ENCODE measurements at regions not wholly inside any gene's neighbourhood (a gene's known extent, or its start where the extent isn't known, plus 50 kb on each side); places are given as distances from the start of the nearest gene placed in this dataset.

- H3K4me3 ChIP-seq (ENCODE audit: low read length), result no peak overlapping the region
- no peaks in the 10 kb centered on the region for H3K4me1 ChIP-seq (ENCODE audit: insufficient read depth, low read length)
- no peaks in the 10 kb centered on the region for H3K36me3 ChIP-seq (ENCODE audit: insufficient read depth, low read length)
- ChIA-PET CTCF (no interaction called here), POLR2A (no interaction called here)
- no peaks in the 10 kb centered on the region for H3K4me1 Mint-ChIP-seq
- no peak overlapping the region for H3K27ac ChIP-seq (ENCODE audit: low read depth, low read length)
- H3K27ac Mint-ChIP-seq, result no peak overlapping the region
- no peaks in the 10 kb centered on the region for H3K36me3 Mint-ChIP-seq
- DNase-seq, result no peak
- H3K27me3 Mint-ChIP-seq, result peaks cover 11 to 28% of the 10 kb centered on the region in 2 donors
- no peak overlapping the region for H3K4me3 Mint-ChIP-seq
- H3K9me3 Mint-ChIP-seq, result no peaks in the 10 kb centered on the region
- H3K27me3 ChIP-seq (ENCODE audit: insufficient read depth, low read length, poor library complexity, severe bottlenecking), result no peaks in the 10 kb centered on the region
- no peaks in the 10 kb centered on the region for H3K9me3 ChIP-seq (ENCODE audit: low read length)
These were observed 244.4 kb upstream of the JADE1 start for GRCh38 chr4:128565054-128565453.

- no peaks in the 10 kb centered on the region for H3K27me3 ChIP-seq (ENCODE audit: insufficient read depth, low read length, poor library complexity, severe bottlenecking)
- no peaks in the 10 kb centered on the region for H3K4me1 ChIP-seq (ENCODE audit: insufficient read depth, low read length)
- no peak for DNase-seq
- peaks cover 8 to 26% of the 10 kb centered on the region in 2 donors for H3K27me3 Mint-ChIP-seq
- H3K9me3 Mint-ChIP-seq, result no peaks in the 10 kb centered on the region
- H3K36me3 Mint-ChIP-seq, result no peaks in the 10 kb centered on the region
- no peaks in the 10 kb centered on the region for H3K4me1 Mint-ChIP-seq
- POLR2A ChIA-PET, result no interaction called here
- no peak overlapping the region for H3K4me3 Mint-ChIP-seq
- H3K27ac Mint-ChIP-seq, result no peak overlapping the region
- CTCF ChIA-PET, result interaction anchor here (1.6 kb wide), 1 partner anchor 29 kb away, joined by 3 read pairs; no protein-coding TSS in a partner anchor
- no peak overlapping the region for H3K27ac ChIP-seq (ENCODE audit: low read depth, low read length)
- H3K36me3 ChIP-seq (ENCODE audit: insufficient read depth, low read length), result no peaks in the 10 kb centered on the region
- no peaks in the 10 kb centered on the region for H3K9me3 ChIP-seq (ENCODE audit: low read length)
- H3K4me3 ChIP-seq (ENCODE audit: low read length), result no peak overlapping the region
These were observed 245.3 kb upstream of the JADE1 start for GRCh38 chr4:128564081-128564630.

GRCh38 chr4:128560754-128561495, 248.6 kb upstream of the JADE1 start:
- H3K4me3 ChIP-seq (ENCODE audit: low read length), result no peak overlapping the region
- H3K9me3 ChIP-seq (ENCODE audit: low read length), result no peaks in the 10 kb centered on the region
- Mint-ChIP-seq H3K27me3 (peaks cover 8 to 20% of the 10 kb centered on the region in 2 donors), H3K4me3 (no peak overlapping the region), H3K27ac (no peak overlapping the region), H3K36me3 (no peaks in the 10 kb centered on the region), H3K9me3 (no peaks in the 10 kb centered on the region), H3K4me1 (no peaks in the 10 kb centered on the region)
- no peak for DNase-seq
- H3K4me1 ChIP-seq (ENCODE audit: insufficient read depth, low read length), result no peaks in the 10 kb centered on the region
- POLR2A ChIA-PET, result no interaction called here
- no peaks in the 10 kb centered on the region for H3K36me3 ChIP-seq (ENCODE audit: insufficient read depth, low read length)
- CTCF ChIA-PET, result no interaction called here
- no peak overlapping the region for H3K27ac ChIP-seq (ENCODE audit: low read depth, low read length)
- H3K27me3 ChIP-seq (ENCODE audit: insufficient read depth, low read length, poor library complexity, severe bottlenecking), result no peaks in the 10 kb centered on the region

- no peak overlapping the region for H3K27ac ChIP-seq (ENCODE audit: low read depth, low read length)
- H3K9me3 Mint-ChIP-seq, result no peaks in the 10 kb centered on the region
- H3K4me3 Mint-ChIP-seq, result no peak overlapping the region
- H3K36me3 ChIP-seq (ENCODE audit: insufficient read depth, low read length), result no peaks in the 10 kb centered on the region
- no peak overlapping the region for H3K4me3 ChIP-seq (ENCODE audit: low read length)
- H3K4me1 ChIP-seq (ENCODE audit: insufficient read depth, low read length), result peaks cover 1% of the 10 kb centered on the region
- H3K36me3 Mint-ChIP-seq, result no peaks in the 10 kb centered on the region
- peaks cover 0 to 1% (median 1%) of the 10 kb centered on the region in 3 donors for H3K4me1 Mint-ChIP-seq
- no peak for DNase-seq
- H3K9me3 ChIP-seq (ENCODE audit: low read length), result no peaks in the 10 kb centered on the region
- peak overlapping the region in 1 of 8 donors; percentile 12 for H3K27ac Mint-ChIP-seq
- H3K27me3 ChIP-seq (ENCODE audit: insufficient read depth, low read length, poor library complexity, severe bottlenecking), result no peaks in the 10 kb centered on the region
- CTCF ChIA-PET, result no interaction called here
- POLR2A ChIA-PET, result no interaction called here
- H3K27me3 Mint-ChIP-seq, result peaks cover 4 to 7% of the 10 kb centered on the region in 2 donors
These were observed 250.4 kb upstream of the JADE1 start for GRCh38 chr4:128558896-128559679.

GRCh38 chr4:128556756-128557155, 252.7 kb upstream of the JADE1 start:
- H3K9me3 Mint-ChIP-seq, result no peaks in the 10 kb centered on the region
- peaks cover 11 to 18% (median 16%) of the 10 kb centered on the region in 3 donors for H3K4me1 Mint-ChIP-seq
- no peak overlapping the region for H3K27ac Mint-ChIP-seq
- peaks cover 3 to 6% of the 10 kb centered on the region in 2 donors for H3K27me3 Mint-ChIP-seq
- Histone ChIP-seq H3K27me3 (ENCODE audit: insufficient read depth, low read length, poor library complexity, severe bottlenecking) (no peaks in the 10 kb centered on the region), H3K4me1 (ENCODE audit: insufficient read depth, low read length) (peaks cover 7% of the 10 kb centered on the region), H3K27ac (ENCODE audit: low read depth, low read length) (no peak overlapping the region), H3K4me3 (ENCODE audit: low read length) (no peak overlapping the region), H3K9me3 (ENCODE audit: low read length) (no peaks in the 10 kb centered on the region), H3K36me3 (ENCODE audit: insufficient read depth, low read length) (no peaks in the 10 kb centered on the region)
- DNase-seq, result no peak
- no peak overlapping the region for H3K4me3 Mint-ChIP-seq
- H3K36me3 Mint-ChIP-seq, result peaks cover 0 to 5% (median 0%) of the 10 kb centered on the region in 3 donors
- ChIA-PET CTCF (no interaction called here), POLR2A (no interaction called here)

- H3K9me3 Mint-ChIP-seq, result no peaks in the 10 kb centered on the region
- DNase-seq, result no peak
- peaks cover 0 to 5% (median 0%) of the 10 kb centered on the region in 3 donors for H3K36me3 Mint-ChIP-seq
- peaks cover 5 to 12% of the 10 kb centered on the region in 2 donors for H3K27me3 Mint-ChIP-seq
- H3K9me3 ChIP-seq (ENCODE audit: low read length), result no peaks in the 10 kb centered on the region
- peak overlapping the region; percentile 65 for H3K4me3 ChIP-seq (ENCODE audit: low read length)
- H3K4me3 Mint-ChIP-seq, result peak overlapping the region; percentile 89 to 98 (median 96)
- H3K27ac ChIP-seq (ENCODE audit: low read depth, low read length), result peak overlapping the region; percentile 48
- H3K36me3 ChIP-seq (ENCODE audit: insufficient read depth, low read length), result no peaks in the 10 kb centered on the region
- peaks cover 7% of the 10 kb centered on the region for H3K4me1 ChIP-seq (ENCODE audit: insufficient read depth, low read length)
- no peaks in the 10 kb centered on the region for H3K27me3 ChIP-seq (ENCODE audit: insufficient read depth, low read length, poor library complexity, severe bottlenecking)
- ChIA-PET CTCF (interaction anchor here (0.9 to 1.8 kb wide), 4 partner anchors 9 to 588 kb away, joined by 3 to 5 read pairs (median 4); partner anchors contain the start of genes ABHD18 and MFSD8), POLR2A (interaction anchor here (0.8 kb wide), 1 partner anchor 256 kb away, joined by 3 read pairs; the partner anchor contains the start of gene JADE1)
- peaks cover 11 to 18% (median 16%) of the 10 kb centered on the region in 3 donors for H3K4me1 Mint-ChIP-seq
- peak overlapping the region in 6 of 8 donors; percentile 17 to 95 (median 90) for H3K27ac Mint-ChIP-seq
These were observed 255.6 kb upstream of the JADE1 start for GRCh38 chr4:128553686-128554515.

- CTCF ChIA-PET, result interaction anchor here (1.7 kb wide), 1 partner anchor 16 kb away, joined by 5 read pairs; no protein-coding TSS in a partner anchor
- Mint-ChIP-seq H3K9me3 (no peaks in the 10 kb centered on the region), H3K4me1 (peaks cover 11 to 18% (median 16%) of the 10 kb centered on the region in 3 donors), H3K36me3 (peaks cover 0 to 5% (median 0%) of the 10 kb centered on the region in 3 donors), H3K27ac (peak overlapping the region in 4 of 8 donors; percentile 29 to 93 (median 90)), H3K27me3 (peaks cover 5 to 14% of the 10 kb centered on the region in 2 donors), H3K4me3 (peak overlapping the region; percentile 89 to 98 (median 96))
- POLR2A ChIA-PET, result no interaction called here
- H3K4me3 ChIP-seq (ENCODE audit: low read length), result no peak overlapping the region
- peaks cover 7% of the 10 kb centered on the region for H3K4me1 ChIP-seq (ENCODE audit: insufficient read depth, low read length)
- H3K9me3 ChIP-seq (ENCODE audit: low read length), result no peaks in the 10 kb centered on the region
- peak overlapping the region; percentile 48 for H3K27ac ChIP-seq (ENCODE audit: low read depth, low read length)
- no peaks in the 10 kb centered on the region for H3K36me3 ChIP-seq (ENCODE audit: insufficient read depth, low read length)
- H3K27me3 ChIP-seq (ENCODE audit: insufficient read depth, low read length, poor library complexity, severe bottlenecking), result no peaks in the 10 kb centered on the region
- no peak for DNase-seq
These were observed 257.0 kb upstream of the JADE1 start for GRCh38 chr4:128552586-128552907.
